ENCODE measurements at regions not wholly inside any gene's neighbourhood (a gene's known extent, or its start where the extent isn't known, plus 50 kb on each side); places are given as distances from the start of the nearest gene placed in this dataset.

GRCh38 chr9:129413537-129414376, 207.1 kb downstream of the C9orf50 start (continued):
- TF ChIP-seq, protein P1, sequence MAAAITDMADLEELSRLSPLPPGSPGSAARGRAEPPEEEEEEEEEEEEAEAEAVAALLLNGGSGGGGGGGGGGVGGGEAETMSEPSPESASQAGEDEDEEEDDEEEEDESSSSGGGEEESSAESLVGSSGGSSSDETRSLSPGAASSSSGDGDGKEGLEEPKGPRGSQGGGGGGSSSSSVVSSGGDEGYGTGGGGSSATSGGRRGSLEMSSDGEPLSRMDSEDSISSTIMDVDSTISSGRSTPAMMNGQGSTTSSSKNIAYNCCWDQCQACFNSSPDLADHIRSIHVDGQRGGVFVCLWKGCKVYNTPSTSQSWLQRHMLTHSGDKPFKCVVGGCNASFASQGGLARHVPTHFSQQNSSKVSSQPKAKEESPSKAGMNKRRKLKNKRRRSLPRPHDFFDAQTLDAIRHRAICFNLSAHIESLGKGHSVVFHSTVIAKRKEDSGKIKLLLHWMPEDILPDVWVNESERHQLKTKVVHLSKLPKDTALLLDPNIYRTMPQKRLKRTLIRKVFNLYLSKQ (tag by site-specific recombination; IDR thresholded peaks at IDR 0.05; ENCODE audit: borderline replicate concordance), result no peak
- TF ChIP-seq ZNF416 (tag by site-specific recombination; IDR thresholded peaks at IDR 0.05), result no peak
- peak; percentile 71 for TF ChIP-seq KLF17 (tag by site-specific recombination; IDR thresholded peaks at IDR 0.05)
- no peak for TF ChIP-seq ZNF48 (tag by site-specific recombination; IDR thresholded peaks at IDR 0.05)
- no peak for TF ChIP-seq ZSCAN30 (tag by site-specific recombination; IDR thresholded peaks at IDR 0.05)
- TF ChIP-seq KLF16 (tag by site-specific recombination; IDR thresholded peaks at IDR 0.05), result 0 out of 2 replicates have a peak, but pooled peaks have one; percentile 36
- no peak for TF ChIP-seq RBAK (tag by site-specific recombination; IDR thresholded peaks at IDR 0.05)

DNA sequence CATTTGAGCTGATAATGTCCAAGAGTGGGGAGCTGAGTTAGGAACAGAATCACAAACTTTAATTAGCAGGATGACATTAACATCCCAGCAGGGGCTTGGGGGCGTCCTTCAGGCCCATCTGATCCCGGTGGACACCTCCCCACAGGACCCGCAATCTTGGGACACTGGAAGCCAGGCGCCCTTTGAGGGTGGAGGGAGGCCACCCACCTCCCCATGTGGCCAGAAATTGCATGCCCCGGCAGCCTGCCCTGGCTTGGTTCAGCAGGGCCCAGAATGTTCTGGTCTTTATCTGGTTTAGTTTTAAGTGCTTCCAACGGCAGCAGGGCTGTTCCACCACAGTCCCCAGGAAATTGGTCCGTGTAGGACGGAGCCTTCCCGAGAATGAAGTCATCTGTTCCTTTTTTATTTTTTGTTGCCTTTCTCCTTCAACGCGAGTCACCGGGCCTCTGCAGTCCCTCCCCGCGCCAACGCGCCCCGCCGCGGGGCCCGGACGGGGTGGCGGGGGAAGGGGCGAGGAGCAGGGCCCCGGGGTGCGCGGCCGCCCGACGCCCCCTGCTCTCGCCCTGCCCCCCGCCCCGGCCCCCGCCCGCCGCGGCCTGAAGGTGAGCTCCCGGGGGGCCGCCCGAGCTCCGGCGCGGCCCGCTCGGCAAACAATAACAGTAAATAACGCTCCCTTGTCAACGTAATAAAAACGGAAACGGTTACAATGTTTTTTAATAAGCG, 207.9 kb downstream of the C9orf50 start:
- peak overlapping the region; percentile 81 for H3K27ac ChIP-seq (ENCODE audit: extremely low read depth, low read depth, low read length)
- POLR2A ChIA-PET, result interaction anchor here (0.8 to 1.0 kb wide), 2 partner anchors 235 to 236 kb away, joined by 3 read pairs; partner anchors contain the start of gene IER5L
- TF ChIP-seq ZNF341 (tag by site-specific recombination; IDR thresholded peaks at IDR 0.05; ENCODE audit: low read depth) (peak; percentile 97), SP7 (tag by site-specific recombination; IDR thresholded peaks at IDR 0.05) (peak; percentile 37), ZSCAN16 (tag by site-specific recombination; IDR thresholded peaks at IDR 0.05) (no peak), KLF8 (tag by site-specific recombination; IDR thresholded peaks at IDR 0.05) (0 out of 2 replicates have a peak, but pooled peaks have one; percentile 10), ZFHX2 (tag by site-specific recombination; conservative IDR thresholded peaks at IDR 0.05) (peak; percentile 40; the same call in 1 of the 2 replicates), ZNF600 (tag by site-specific recombination; IDR thresholded peaks at IDR 0.05) (peak; percentile 87), ZNF335 (tag by site-specific recombination; conservative IDR thresholded peaks at IDR 0.05) (peak; percentile 76), WT1 (tag by site-specific recombination; IDR thresholded peaks at IDR 0.05) (peak; percentile 35; the same call in 1 of the 2 replicates), ZNF280D (tag by site-specific recombination; IDR thresholded peaks at IDR 0.05) (no peak), EGR2 (tag by site-specific recombination; IDR thresholded peaks at IDR 0.05; ENCODE audit: low read depth) (peak; percentile 29; the same call in 1 of the 2 replicates), ZNF501 (tag by site-specific recombination; IDR thresholded peaks at IDR 0.05) (peak; percentile 39; the same call in 1 of the 2 replicates), ZBTB8A (tag by site-specific recombination; IDR thresholded peaks at IDR 0.05) (peak; percentile 56), ZNF324 (tag by site-specific recombination; IDR thresholded peaks at IDR 0.05) (no peak), ZBTB20 (tag by site-specific recombination; IDR thresholded peaks at IDR 0.05) (peak; percentile 75; the same call in 1 of the 2 replicates), ZNF26 (tag by site-specific recombination; IDR thresholded peaks at IDR 0.05) (no peak), ZBTB21 (tag by site-specific recombination; IDR thresholded peaks at IDR 0.05) (0 out of 2 replicates have a peak, but pooled peaks have one; percentile 22), ZBTB48 (tag by site-specific recombination; IDR thresholded peaks at IDR 0.05) (0 out of 2 replicates have a peak, but pooled peaks have one; percentile 22), KLF9 (tag by site-specific recombination; IDR thresholded peaks at IDR 0.05; ENCODE audit: low read depth) (no peak)
- TF ChIP-seq, protein P2, sequence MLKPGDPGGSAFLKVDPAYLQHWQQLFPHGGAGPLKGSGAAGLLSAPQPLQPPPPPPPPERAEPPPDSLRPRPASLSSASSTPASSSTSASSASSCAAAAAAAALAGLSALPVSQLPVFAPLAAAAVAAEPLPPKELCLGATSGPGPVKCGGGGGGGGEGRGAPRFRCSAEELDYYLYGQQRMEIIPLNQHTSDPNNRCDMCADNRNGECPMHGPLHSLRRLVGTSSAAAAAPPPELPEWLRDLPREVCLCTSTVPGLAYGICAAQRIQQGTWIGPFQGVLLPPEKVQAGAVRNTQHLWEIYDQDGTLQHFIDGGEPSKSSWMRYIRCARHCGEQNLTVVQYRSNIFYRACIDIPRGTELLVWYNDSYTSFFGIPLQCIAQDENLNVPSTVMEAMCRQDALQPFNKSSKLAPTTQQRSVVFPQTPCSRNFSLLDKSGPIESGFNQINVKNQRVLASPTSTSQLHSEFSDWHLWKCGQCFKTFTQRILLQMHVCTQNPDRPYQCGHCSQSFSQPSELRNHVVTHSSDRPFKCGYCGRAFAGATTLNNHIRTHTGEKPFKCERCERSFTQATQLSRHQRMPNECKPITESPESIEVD (tag by site-specific recombination; IDR thresholded peaks at IDR 0.05), result no peak

More for the DNA sequence above, 207.9 kb downstream of the C9orf50 start:
- Histone ChIP-seq H3K4me1 (ENCODE audit: control insufficient read depth, insufficient read depth, low read length) (peaks cover 3% of the 10 kb centered on the region; the same call in 1 of the 2 replicates), H3K36me3 (ENCODE audit: control insufficient read depth in 2 of 2, insufficient read depth in 1 of 2, low read length in 2 of 2) (no peaks in the 10 kb centered on the region), H3K4me3 (ENCODE audit: low read depth, low read length) (peak overlapping the region; percentile 41), H3K9me3 (ENCODE audit: control insufficient read depth, insufficient read depth, low read depth, low read length) (no peaks in the 10 kb centered on the region)
- CTCF ChIA-PET, result interaction anchor here (0.6 kb wide), 1 partner anchor 43 kb away, joined by 3 read pairs; no protein-coding TSS in a partner anchor
